Anterior cingulate cortex (tissue), 58 donors: ENCODE measurements at regions not wholly inside any gene's neighbourhood (a gene's known extent, or its start where the extent isn't known, plus 50 kb on each side); places are given as distances from the start of the nearest gene placed in this dataset.
"Not testable (repeated sequence)": the region's sequence is repeated elsewhere in the genome, so short reads cannot be mapped to it uniquely, and the experiment has no call there.

Experiments used
- DNase-seq, 58 donors: peaks; one replicate each; lab custom pipeline; 2025; lab: John Stamatoyannopoulos, UW

DNA sequence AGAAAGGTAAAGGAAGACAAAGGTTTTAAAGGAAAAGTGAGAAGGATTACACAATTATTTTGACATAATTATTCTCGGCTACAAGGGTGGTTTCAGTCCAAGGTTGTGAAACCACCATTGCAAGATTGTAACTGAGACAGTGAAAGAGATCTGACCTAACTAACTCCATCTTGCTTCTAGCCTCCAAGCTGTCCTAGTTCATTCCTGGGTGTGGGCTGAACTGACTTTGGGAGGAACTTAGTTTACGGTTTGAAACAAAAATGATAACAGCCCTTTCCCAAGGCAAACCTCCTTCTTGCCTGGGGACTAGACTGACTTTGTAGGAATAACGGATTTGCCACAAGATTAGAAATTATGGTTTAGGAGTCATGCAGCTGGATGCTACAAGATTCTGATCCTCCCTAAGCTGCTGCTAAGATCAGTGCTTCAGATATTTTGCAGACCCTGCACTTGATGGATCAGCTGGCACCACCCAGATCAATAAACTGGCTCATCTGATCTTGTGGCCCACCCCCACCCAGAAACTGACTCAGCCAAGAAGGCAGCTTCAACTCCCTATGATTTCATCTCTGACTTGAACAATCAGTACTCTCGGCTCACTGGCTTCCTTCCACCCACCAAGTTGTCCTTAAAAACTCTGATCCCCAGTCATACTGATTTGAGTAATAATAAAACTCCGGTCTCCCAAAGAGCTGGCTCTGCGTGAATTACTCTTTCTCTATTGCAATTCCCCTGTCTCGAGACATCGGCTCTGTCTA is 57.7 kb upstream of the AADACL2 start:
- DNase-seq, result peak in 1 of 58 donors; percentile 1

DNA sequence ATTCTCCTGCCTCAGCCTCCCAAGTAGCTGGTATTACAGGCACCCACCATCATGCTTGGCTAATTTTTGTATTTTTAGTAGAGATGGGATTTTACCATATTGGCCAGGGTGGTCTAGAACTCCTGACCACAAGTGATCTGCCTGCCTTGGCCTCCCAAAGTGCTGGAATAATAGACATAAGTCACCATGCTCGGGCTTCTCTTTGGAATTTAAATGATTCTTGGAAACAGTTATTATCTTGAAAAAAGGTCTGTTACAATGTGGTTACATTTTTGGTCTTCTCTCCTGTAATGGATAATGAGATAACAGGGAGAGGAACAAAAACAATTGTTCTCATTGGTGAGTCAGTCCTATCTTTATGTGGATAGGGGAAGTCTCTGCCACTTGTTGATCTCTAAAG is 59.8 kb upstream of the AADACL2 start:
- DNase-seq, result no peak

DNA sequence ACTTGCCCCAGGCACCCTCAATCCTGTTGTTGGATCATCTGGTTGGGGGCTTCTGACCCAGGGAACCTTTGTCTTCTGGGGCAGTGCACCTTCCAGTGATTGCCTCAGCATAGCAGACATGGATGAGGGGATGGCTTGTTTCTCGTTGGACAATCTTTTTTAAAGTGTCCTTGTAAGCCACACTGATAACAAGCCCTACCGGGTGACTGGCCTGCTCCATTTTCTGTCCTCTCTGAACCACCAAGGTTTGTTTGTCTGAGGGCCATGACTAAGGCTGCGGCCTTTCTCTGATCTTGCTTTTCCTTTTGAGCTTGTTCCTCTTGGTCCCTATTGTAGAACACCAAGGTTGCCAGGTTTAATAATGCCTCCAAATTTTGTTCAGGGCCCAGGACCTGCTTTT is 66.0 kb upstream of the AADACL2 start:
- not testable (repeated sequence) for DNase-seq

DNA sequence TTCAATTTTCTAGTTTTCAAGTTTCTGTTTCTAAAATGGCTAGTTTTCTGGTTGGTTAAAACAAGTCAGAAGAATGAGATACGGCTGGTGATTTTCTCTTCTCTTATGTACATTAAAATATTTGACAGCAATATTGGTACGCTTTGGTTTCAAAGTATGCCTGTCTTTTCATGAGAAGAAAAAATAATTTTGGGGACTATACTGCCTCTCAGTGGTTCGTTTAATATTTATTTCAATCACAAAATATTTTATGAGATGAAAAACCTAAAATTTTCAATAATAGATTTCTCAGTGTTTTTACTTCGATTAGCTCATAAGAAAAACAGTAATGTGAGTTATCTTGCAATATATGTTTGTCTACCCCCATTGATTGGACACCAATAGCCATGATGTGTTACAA is 72.8 kb upstream of the AADACL2 start:
- DNase-seq, result no peak

DNA sequence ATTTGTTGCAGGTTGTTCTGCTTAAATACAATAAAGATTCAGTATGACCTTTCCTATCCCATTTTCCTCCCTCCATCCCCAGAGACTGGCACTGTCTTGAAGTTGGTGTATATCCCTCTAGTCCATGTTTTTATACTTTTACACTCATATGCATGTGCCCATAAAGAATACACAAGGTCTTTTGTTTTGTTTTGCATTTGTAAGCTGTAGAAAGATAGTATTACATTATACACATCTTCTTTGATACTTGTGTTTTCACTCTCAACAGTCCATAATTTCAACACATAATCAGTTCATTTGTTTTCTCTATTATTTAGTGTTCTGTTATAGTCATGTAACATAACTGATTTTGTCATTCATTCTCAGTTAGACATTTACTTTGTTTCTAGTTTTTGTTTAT is 88.7 kb upstream of the AADACL2 start:
- no peak for DNase-seq

DNA sequence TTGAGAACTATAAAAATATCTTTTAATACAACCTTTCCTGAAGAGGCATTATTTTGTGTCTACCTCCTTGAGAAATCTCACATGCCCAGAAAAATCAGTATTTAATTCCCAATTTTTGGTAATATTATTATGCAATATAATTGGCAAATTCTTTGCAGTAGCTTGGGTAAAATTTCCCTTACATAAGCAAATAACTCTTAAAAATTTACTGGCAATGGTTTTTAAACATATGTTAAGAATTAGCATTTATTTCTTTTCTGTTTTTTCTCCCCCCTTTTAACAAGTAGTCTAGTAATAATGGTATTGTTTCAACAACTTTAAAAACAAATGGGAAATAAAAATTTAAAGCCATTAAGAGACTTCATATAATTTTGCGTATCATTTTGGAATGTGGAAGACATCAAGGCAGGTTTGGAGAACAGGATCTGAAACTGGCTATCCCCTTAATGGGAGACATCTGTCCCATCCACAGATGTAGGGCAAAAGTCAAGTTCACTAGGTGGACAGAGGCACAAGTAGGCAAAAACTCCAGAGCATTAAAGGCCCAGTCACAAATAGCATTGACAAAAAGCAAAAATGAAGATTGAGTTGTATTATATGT is 89.6 kb upstream of the AADACL2 start:
- no peak for DNase-seq

DNA sequence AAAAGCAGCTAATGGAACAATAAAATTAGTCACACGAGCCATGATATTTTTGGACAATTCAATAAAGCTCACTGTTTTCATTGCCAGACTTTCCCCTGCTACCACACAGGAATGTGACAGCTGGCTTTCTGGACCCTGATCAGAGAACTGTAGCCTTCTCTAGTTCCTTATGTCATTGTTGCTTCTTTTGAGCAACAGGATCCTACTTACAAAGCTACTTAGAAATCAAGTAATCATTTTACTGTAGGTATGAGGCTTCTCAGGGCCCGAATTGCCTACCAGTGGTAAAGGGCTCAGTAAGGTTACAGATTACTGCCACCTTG is 94.3 kb upstream of the AADACL2 start:
- no peak for DNase-seq

DNA sequence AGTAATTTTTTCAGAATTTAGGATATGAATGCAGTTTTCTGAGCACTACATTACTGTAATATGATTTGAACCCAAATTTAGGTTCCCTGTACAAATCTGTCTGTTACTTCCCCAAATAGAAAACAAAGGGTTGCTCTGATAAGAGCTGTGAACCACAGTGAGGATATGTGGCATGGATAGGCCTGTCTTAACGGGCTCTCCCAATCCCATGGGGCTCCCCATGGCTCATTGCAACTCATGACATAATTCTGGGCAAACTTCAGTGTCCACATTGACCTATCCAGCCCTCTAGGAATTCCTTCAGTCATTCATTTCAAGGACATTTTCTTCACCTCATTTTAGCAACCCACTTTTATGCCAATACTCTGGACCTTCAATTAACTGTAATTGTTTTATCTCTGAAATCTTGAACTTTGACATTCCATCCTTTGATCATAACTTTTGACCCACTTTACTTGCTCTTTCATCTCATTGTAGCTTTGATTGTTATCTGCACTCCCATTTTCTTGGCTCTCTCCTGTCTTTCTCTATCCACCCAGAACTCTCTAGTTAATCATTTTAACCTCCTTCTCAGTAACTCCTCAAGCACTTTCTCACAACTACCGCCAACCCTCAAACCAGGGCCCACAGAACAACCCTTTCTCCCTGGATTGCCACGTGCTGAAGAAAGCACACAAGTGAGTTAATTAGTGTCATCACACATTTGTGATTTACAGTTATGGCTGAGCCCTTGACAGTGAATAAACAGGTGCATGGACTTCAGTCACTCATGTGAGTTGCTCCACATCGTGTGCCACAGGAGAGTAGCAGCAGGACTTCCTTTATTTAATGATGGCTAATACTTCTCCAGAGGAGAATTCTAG is 94.9 kb upstream of the AADACL2 start:
- DNase-seq, result no peak

DNA sequence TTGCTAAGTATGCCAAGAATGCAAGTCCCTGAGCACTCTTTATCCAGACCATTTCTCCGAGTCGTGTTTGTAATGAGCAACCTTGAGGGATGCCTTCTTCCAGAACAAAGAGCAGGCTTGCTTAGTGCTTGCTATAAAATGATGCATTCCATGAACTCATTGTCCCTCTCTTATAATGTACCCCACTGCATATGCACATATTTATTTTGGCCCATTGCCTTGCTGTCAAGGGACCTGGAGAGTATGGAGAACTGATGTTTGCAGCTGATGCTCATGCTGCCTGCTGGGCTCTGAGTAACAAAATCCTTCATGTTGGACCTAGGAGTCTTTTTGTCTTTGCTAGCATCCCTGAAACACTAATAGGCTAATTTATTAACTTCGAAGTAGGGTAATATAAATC is 97.8 kb upstream of the AADACL2 start:
- no peak for DNase-seq

DNA sequence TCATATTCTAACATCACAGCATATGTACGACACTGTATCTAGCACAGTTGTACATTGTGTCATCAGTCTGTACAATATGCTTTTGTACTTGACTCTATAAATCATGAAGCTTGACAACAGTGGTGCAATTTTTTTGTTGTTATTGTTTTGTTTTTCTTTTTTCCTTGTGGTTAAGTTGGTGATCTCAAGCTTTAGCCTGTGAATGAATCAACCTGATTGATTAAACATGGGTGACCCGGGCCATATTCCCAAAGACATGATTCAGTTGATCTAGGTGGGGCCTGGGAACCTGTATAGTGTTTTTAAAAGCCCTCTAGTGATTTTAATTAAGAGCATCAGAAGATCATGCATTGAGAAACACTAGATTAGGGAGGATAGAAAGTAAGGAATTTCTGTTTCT is 101.8 kb upstream of the AADACL2 start:
- DNase-seq, result no peak

DNA sequence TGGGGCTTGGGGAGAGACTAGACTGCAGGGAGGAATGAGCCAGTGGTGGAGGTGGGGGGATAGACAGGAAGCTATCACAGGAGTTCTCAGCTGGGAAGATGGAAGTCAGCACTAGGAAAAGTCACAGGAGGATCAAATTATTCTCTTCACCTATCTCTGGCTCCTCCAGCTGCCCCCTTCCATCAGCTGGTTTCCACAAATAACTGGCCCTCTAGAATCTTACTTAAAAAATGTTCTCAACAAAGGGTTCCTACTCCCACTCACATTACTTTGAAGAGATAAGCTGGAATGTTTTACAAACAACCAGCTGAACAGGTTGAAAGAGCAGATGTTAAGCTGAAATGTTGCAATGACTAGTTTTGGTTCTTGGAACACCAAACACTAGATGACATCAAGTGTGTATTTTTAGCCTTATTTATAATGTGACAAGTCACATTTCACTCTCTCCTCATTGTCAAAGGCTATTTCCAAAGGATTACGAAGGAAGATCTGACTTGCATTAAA is 102.7 kb upstream of the AADACL2 start:
- peak in 2 of 58 donors; percentile 3 to 33 for DNase-seq

DNA sequence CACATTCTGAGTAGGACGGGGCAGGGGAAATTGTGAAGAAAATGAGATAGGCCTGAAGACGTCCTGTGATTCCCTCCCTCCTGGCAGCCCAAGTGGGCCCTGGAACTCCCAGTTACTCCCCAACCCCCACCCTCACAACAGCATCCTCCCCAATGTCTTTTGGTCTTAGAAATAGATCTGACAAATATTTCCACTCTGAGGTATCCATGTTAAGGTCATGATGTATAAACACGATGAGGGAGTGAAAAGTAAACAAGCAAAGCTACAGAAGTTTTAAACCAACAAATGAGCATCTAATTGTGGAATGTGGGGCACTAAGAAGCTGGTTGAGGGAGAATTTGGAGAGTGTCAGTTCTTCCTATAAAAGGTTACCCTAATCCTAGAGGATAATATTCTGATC is 103.7 kb upstream of the AADACL2 start:
- DNase-seq, result no peak

DNA sequence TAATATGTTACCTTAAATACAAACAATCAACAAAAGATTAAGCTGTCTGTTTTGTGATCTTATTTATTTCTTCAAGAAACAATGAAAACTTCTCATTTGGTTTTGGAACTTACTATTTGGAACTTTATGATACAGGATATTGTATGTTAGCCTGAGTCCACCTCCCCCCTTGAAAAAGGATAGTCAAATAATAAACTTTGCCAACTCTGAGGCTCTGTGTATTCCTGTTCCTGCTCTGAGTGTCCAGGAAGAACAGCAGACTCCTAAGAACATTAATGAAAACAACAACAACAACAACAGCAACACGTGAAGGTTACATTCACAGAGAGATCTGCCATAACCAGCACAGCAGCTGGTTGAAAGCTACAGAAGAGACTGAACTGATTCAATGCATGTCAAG is 108.1 kb upstream of the AADACL2 start:
- DNase-seq, result no peak

DNA sequence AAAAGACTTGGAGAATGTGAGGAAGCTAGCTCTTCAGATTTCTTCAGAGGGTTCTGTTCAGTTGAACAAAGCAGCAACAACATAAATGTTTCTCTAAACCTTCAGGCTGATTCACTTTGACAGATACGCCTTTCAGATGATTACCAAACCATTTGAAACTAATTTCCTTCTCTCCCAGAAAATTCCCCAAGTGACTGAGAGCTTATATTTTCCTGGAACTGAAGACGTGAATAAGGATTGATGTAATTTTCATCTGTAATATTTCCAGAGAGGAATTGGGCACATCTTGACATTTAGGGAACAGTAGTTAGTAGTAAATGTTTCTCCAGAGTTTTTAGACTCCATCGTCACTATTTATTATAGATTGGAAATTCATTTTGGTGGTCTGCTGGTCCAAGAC is 108.6 kb upstream of the AADACL2 start:
- DNase-seq, result no peak

DNA sequence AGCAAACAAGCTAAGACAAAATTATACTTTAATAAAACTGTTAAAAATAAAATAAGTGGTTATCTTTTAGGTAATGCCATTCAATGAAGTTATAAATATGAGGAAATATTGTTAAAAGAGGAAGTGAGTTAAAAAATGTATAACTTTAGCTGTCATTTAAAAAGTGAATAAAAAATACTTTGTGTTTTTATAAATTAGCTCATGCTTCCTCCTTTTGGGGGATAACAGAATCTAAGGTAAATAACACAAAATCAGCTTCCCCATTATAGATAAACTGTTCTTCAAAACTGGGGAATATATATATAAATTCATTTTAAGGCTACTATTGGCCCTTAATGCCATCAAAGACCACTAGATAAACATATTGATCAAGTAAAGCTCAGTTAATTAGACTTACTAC is 113.7 kb upstream of the AADACL2 start:
- no peak for DNase-seq

DNA sequence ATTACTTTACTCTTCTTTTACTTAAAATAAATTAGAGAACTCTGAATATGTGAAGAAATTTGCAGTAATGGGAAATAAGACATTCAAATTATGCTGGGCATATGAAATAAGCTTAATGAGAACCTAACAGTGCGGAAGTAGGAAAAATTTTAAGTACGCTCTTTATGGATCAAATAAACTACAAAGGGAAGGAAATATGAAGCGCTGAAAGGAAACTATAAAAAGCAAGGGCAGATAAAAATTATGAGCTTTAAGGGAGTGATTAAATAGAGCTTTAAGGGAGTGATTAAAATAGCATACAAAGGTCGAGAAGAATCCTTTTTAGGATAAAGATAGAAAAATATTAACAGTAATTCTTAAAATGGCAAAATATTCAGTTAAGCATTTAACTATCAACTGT is 118.3 kb upstream of the AADACL2 start:
- DNase-seq, result no peak

DNA sequence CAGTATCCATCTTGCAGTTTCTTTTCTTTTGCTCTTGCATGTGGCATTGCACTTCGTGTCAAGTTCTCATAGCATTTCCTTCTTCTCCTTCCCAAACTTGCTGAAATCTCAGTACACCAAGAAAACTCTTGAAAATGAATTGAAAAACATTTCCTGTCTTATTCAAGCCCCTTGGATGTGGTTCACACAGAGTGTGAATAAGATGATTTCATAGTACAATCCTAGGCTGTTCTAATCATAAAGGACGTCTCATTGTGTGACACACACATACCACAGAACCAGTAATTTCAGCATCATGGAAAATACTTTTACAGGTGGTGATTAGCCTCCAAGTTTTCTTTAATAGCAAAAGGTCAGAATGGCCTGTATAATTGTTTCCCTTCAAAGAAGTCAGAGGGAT is 121.6 kb upstream of the AADACL2 start:
- no peak for DNase-seq

DNA sequence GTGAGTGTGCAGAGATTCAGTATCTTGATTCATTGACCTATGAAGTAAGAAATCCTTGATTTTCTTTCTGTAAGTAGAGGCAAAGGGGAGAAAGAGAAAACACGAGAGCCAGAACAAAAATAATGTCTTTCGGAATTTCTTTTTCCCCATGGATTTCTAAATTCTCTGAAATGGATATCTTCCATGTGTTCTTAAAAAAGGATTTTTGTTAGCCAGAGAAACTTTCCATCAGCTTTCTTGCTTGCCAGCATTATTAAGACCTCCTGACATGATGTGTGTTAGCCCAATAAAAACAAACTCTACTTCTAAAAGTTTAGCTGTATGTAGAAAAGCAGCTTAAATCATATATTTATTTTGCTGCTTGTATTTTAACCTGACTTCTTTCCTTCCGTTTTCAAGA is 122.3 kb upstream of the AADACL2 start:
- DNase-seq, result no peak

DNA sequence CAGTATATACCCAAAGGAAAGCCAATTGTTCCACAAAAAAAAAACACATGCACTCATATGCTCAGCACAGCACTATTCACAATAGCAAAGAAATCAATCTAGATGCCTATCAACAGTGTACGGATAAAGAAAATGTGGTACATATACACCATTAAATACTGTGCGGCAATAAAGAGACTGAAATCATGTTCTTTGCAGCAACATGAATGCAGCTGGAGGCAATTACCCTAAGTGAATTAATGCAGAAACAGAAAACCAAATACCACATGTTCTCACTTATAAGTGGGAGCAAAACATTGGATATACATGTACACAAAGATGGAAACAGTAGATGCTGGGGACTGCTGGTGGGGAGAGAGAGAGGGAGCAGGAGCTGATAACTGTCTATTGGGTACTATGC is 124.2 kb upstream of the AADACL2 start:
- no peak for DNase-seq

DNA sequence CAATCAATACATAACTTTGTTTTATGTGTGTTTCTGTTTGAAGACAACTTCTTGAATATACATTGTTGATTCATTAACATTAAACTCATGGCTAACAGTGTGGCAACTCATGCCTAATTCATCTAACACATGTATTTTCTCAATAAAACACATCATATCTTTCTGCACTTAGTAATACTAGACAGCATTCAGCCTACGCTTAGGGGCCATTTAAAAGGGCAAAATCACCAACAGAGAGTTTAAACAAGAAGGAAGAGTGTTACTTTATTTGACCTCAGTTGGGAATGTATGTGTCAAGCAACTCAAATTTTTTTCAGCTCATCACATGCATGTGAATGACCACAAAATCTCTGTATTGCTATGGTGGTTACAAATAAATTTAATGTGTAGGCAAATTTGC is 128.8 kb upstream of the AADACL2 start:
- DNase-seq, result no peak

DNA sequence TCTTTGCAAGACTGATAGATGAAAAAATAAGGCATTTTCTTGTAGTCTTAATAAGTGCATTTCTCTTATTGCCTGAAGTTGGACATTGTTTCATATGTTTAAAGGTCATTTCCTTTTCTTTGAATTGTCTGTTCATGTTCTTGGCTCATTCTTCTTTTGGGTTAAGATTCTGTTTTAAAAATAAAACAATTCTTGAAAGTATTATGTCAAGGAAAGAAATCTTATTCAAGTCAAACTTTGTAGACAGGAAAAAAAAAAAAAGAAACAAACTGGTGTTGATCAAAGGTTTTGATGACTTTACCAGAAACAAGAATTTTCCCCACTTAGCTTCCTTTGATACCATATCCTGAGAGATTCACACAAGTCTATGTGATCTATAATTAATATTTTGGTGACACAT is 132.9 kb upstream of the AADACL2 start:
- DNase-seq, result no peak
